ENCODE measurements at regions not wholly inside any gene's neighbourhood (a gene's known extent, or its start where the extent isn't known, plus 50 kb on each side); places are given as distances from the start of the nearest gene placed in this dataset.

GRCh38 chr4:162847945-162848549 lies 318.6 kb downstream of the NAF1 start:
- no peak for DNase-seq
- no peak overlapping the region for H3K9ac ChIP-seq (ENCODE audit: insufficient read depth in 1 of 2, low read length in 2 of 2)
- no peaks in the 10 kb centered on the region for H3K27me3 ChIP-seq (ENCODE audit: control insufficient read depth in 3 of 3, insufficient read depth in 3 of 3, low read length in 2 of 3)
- H3K36me3 ChIP-seq (ENCODE audit: control insufficient read depth in 4 of 4, insufficient read depth in 4 of 4, low read length in 4 of 4): no peaks in the 10 kb centered on the region
- no peak overlapping the region for H3K4me3 ChIP-seq
- no peak for ATAC-seq (ENCODE audit: insufficient read depth, low FRiP score)
- TF ChIP-seq CTCF (IDR thresholded peaks at IDR 0.05; ENCODE audit: control extremely low read depth, extremely low read depth): no peak
- no peaks in the 10 kb centered on the region for H3K4me1 ChIP-seq (ENCODE audit: control insufficient read depth in 5 of 5, insufficient read depth in 5 of 5, low read length in 5 of 5)
- WGBS, 2 donors: 54 to 80% methylated on average over 1 of the region's 1 CpG
- peaks cover 0 to 3% (median 0%) of the 10 kb centered on the region in 4 donors for H3K9me3 ChIP-seq (ENCODE audit: control insufficient read depth in 4 of 4, insufficient read depth in 3 of 4, low read length in 3 of 4)
- H3K27ac ChIP-seq (ENCODE audit: low read depth in 1 of 2, low read length in 1 of 2): no peak overlapping the region

- WGBS, 2 donors: 3 to 6% methylated on average over 1 of the region's 1 CpG
- ATAC-seq (ENCODE audit: insufficient read depth, low FRiP score) (no peak), DNase-seq (no peak)
- Histone ChIP-seq H3K27me3 (ENCODE audit: control insufficient read depth in 3 of 3, insufficient read depth in 3 of 3, low read length in 2 of 3) (no peaks in the 10 kb centered on the region), H3K27ac (ENCODE audit: low read depth in 1 of 2, low read length in 1 of 2) (no peak overlapping the region), H3K4me1 (ENCODE audit: control insufficient read depth in 5 of 5, insufficient read depth in 5 of 5, low read length in 5 of 5) (no peaks in the 10 kb centered on the region), H3K9ac (ENCODE audit: insufficient read depth in 1 of 2, low read length in 2 of 2) (no peak overlapping the region), H3K4me3 (no peak overlapping the region), H3K36me3 (ENCODE audit: control insufficient read depth in 4 of 4, insufficient read depth in 4 of 4, low read length in 4 of 4) (no peaks in the 10 kb centered on the region), H3K9me3 (ENCODE audit: control insufficient read depth in 4 of 4, insufficient read depth in 3 of 4, low read length in 3 of 4) (peaks cover 0 to under 1% (median 0%) of the 10 kb centered on the region in 4 donors)
- no peak for TF ChIP-seq CTCF (IDR thresholded peaks at IDR 0.05; ENCODE audit: control extremely low read depth, extremely low read depth)
Observed at GRCh38 chr4:162841753-162842152, 324.9 kb downstream of the NAF1 start.

- TF ChIP-seq CTCF (IDR thresholded peaks at IDR 0.05; ENCODE audit: control extremely low read depth, extremely low read depth): no peak
- no peaks in the 10 kb centered on the region for H3K4me1 ChIP-seq (ENCODE audit: control insufficient read depth in 5 of 5, insufficient read depth in 5 of 5, low read length in 5 of 5)
- no peak overlapping the region for H3K4me3 ChIP-seq
- H3K9ac ChIP-seq (ENCODE audit: insufficient read depth in 1 of 2, low read length in 2 of 2): no peak overlapping the region
- DNase-seq (no peak), ATAC-seq (ENCODE audit: insufficient read depth, low FRiP score) (no peak)
- no peaks in the 10 kb centered on the region for H3K27me3 ChIP-seq (ENCODE audit: control insufficient read depth in 3 of 3, insufficient read depth in 3 of 3, low read length in 2 of 3)
- peaks cover 0 to 2% (median 0%) of the 10 kb centered on the region in 4 donors for H3K9me3 ChIP-seq (ENCODE audit: control insufficient read depth in 4 of 4, insufficient read depth in 3 of 4, low read length in 3 of 4)
- no peak overlapping the region for H3K27ac ChIP-seq (ENCODE audit: low read depth in 1 of 2, low read length in 1 of 2)
- 85% methylated on average over 4 of the region's 4 CpGs for WGBS, 2 donors
- no peaks in the 10 kb centered on the region for H3K36me3 ChIP-seq (ENCODE audit: control insufficient read depth in 4 of 4, insufficient read depth in 4 of 4, low read length in 4 of 4)
Observed at GRCh38 chr4:162839814-162840213, 326.9 kb downstream of the NAF1 start.

- no peaks in the 10 kb centered on the region for H3K36me3 ChIP-seq (ENCODE audit: control insufficient read depth in 4 of 4, insufficient read depth in 4 of 4, low read length in 4 of 4)
- H3K9me3 ChIP-seq (ENCODE audit: control insufficient read depth in 4 of 4, insufficient read depth in 3 of 4, low read length in 3 of 4): peaks cover 0 to 2% (median 0%) of the 10 kb centered on the region in 4 donors
- H3K4me1 ChIP-seq (ENCODE audit: control insufficient read depth in 5 of 5, insufficient read depth in 5 of 5, low read length in 5 of 5): no peaks in the 10 kb centered on the region
- 93 to 96% methylated on average over 1 of the region's 1 CpG for WGBS, 2 donors
- no peak for TF ChIP-seq CTCF (IDR thresholded peaks at IDR 0.05; ENCODE audit: control extremely low read depth, extremely low read depth)
- no peak overlapping the region for H3K27ac ChIP-seq (ENCODE audit: low read depth in 1 of 2, low read length in 1 of 2)
- DNase-seq (no peak), ATAC-seq (ENCODE audit: insufficient read depth, low FRiP score) (no peak)
- H3K27me3 ChIP-seq (ENCODE audit: control insufficient read depth in 3 of 3, insufficient read depth in 3 of 3, low read length in 2 of 3): no peaks in the 10 kb centered on the region
- no peak overlapping the region for H3K9ac ChIP-seq (ENCODE audit: insufficient read depth in 1 of 2, low read length in 2 of 2)
- no peak overlapping the region for H3K4me3 ChIP-seq
Observed at GRCh38 chr4:162838671-162839070, 328.0 kb downstream of the NAF1 start.

All from lung (tissue), 11 donors.